K562 (cell line): ENCODE measurements at regions not wholly inside any gene's neighbourhood (a gene's known extent, or its start where the extent isn't known, plus 50 kb on each side); places are given as distances from the start of the nearest gene placed in this dataset.

ENCODE experiments used
- AFF1 ChIP-seq, 2 experiments: fragments of 450-650 bp; IDR thresholded peaks; 2 replicates each; pipeline ENCODE4 v1.6.1; 2018; ENCODE audit warnings: mild to moderate bottlenecking in 2 of 2, low read depth in 1 of 2; ENCODE audit not compliant: partially characterized antibody in 2 of 2
- CC2D1A ChIP-seq: fragments of 450-650 bp; IDR thresholded peaks from 2 replicates; pipeline ENCODE4 v1.6.1; 2017; ENCODE audit warnings: mild to moderate bottlenecking
- JUN ChIP-seq, 2 experiments: sonication (generic) in 1 of 2; formaldehyde crosslinking in 1 of 2; IDR thresholded peaks; 2 replicates each; pipeline versions ENCODE4 v1.6.1 to v1.8.0; 2012 to 2022; ENCODE audit warnings: borderline replicate concordance in 2 of 2, mild to moderate bottlenecking in 2 of 2, improper control_type of control experiment in 1 of 2, low read depth in 1 of 2, low read length in 1 of 2, missing genetic modification reagents in 1 of 2
- PATZ1 ChIP-seq: fragments of 250-450 bp; sonication (Bioruptor Pico); IDR thresholded peaks from 2 replicates; pipeline ENCODE4 v1.5.0; 2020; ENCODE audit warnings: mild to moderate bottlenecking, borderline replicate concordance
- TF ChIP-seq, protein P1 (sequence below): IDR thresholded peaks from 2 replicates; pipeline ENCODE4 v1.6.1; 2011; ENCODE audit warnings: borderline replicate concordance, low read depth, mild to moderate bottlenecking, moderate library complexity, low read length; ENCODE audit not compliant: insufficient read depth, poor library complexity, severe bottlenecking
- TF ChIP-seq, protein P2 (sequence below): fragments of 250-450 bp; sonication (Bioruptor Pico); IDR thresholded peaks from 2 replicates; pipeline ENCODE4 v1.8.0; 2021; ENCODE audit warnings: moderate library complexity, mild to moderate bottlenecking, inconsistent platforms

- TF ChIP-seq, protein P1, sequence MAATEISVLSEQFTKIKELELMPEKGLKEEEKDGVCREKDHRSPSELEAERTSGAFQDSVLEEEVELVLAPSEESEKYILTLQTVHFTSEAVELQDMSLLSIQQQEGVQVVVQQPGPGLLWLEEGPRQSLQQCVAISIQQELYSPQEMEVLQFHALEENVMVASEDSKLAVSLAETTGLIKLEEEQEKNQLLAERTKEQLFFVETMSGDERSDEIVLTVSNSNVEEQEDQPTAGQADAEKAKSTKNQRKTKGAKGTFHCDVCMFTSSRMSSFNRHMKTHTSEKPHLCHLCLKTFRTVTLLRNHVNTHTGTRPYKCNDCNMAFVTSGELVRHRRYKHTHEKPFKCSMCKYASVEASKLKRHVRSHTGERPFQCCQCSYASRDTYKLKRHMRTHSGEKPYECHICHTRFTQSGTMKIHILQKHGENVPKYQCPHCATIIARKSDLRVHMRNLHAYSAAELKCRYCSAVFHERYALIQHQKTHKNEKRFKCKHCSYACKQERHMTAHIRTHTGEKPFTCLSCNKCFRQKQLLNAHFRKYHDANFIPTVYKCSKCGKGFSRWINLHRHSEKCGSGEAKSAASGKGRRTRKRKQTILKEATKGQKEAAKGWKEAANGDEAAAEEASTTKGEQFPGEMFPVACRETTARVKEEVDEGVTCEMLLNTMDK, result no peak
- TF ChIP-seq JUN (IDR thresholded peaks at IDR 0.05; ENCODE audit: borderline replicate concordance, low read depth, low read length) (0 out of 2 replicates have a peak, but pooled peaks have one; percentile 41), JUN (CRISPR knock-in tag; IDR thresholded peaks at IDR 0.05; ENCODE audit: borderline replicate concordance) (no peak), AFF1 (IDR thresholded peaks at IDR 0.05; ENCODE audit: low read depth in 1 of 2, partially characterized antibody in 2 of 2) (no peak), CC2D1A (no peak), PATZ1 (CRISPR knock-in tag) (no peak)
- TF ChIP-seq, protein P2, sequence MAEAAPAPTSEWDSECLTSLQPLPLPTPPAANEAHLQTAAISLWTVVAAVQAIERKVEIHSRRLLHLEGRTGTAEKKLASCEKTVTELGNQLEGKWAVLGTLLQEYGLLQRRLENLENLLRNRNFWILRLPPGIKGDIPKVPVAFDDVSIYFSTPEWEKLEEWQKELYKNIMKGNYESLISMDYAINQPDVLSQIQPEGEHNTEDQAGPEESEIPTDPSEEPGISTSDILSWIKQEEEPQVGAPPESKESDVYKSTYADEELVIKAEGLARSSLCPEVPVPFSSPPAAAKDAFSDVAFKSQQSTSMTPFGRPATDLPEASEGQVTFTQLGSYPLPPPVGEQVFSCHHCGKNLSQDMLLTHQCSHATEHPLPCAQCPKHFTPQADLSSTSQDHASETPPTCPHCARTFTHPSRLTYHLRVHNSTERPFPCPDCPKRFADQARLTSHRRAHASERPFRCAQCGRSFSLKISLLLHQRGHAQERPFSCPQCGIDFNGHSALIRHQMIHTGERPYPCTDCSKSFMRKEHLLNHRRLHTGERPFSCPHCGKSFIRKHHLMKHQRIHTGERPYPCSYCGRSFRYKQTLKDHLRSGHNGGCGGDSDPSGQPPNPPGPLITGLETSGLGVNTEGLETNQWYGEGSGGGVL (CRISPR knock-in tag), result no peak
Measured at GRCh38 chr1:212525479-212526110, 83.0 kb upstream of the ATF3 start (continued).
